Duodenal mucosa (tissue), 2 donors: ENCODE measurements at regions not wholly inside any gene's neighbourhood (a gene's known extent, or its start where the extent isn't known, plus 50 kb on each side); places are given as distances from the start of the nearest gene placed in this dataset.

Experiments used
- H3K27ac ChIP-seq: one replicate; pipeline ENCODE4 v1.7.0; 2013; ENCODE audit warnings: low read depth, low read length
- H3K27me3 ChIP-seq, 2 donors: one replicate each; pipeline ENCODE4 v1.7.0; 2013; ENCODE audit warnings: low read length in 2 of 2, control low read depth in 1 of 2; ENCODE audit not compliant: insufficient read depth in 2 of 2, control insufficient read depth in 1 of 2
- H3K36me3 ChIP-seq, 2 donors: one replicate each; pipeline ENCODE4 v1.7.0; 2013; ENCODE audit warnings: low read length in 2 of 2, control low read depth in 1 of 2; ENCODE audit not compliant: insufficient read depth in 2 of 2, control insufficient read depth in 1 of 2
- H3K4me1 ChIP-seq, 2 donors: one replicate each; pipeline ENCODE4 v1.7.0; 2013; ENCODE audit warnings: low read length in 2 of 2, control low read depth in 1 of 2; ENCODE audit not compliant: insufficient read depth in 2 of 2, control insufficient read depth in 1 of 2
- H3K4me3 ChIP-seq, 2 donors: one replicate each; pipeline ENCODE4 v1.7.0; 2013; ENCODE audit warnings: low read length in 2 of 2, low read depth in 1 of 2
- H3K9ac ChIP-seq, 2 donors: one replicate each; pipeline ENCODE4 v1.7.0; 2013; ENCODE audit warnings: low read length in 2 of 2, low read depth in 1 of 2
- H3K9me3 ChIP-seq, 2 donors: one replicate each; pipeline ENCODE4 v1.7.0; 2013; ENCODE audit warnings: low read length in 2 of 2, control low read depth in 1 of 2; ENCODE audit not compliant: control insufficient read depth in 1 of 2

- Histone ChIP-seq H3K4me3 (no peak overlapping the region), H3K9ac (no peak overlapping the region), H3K36me3 (no peaks in the 10 kb centered on the region), H3K27ac (no peak overlapping the region), H3K9me3 (peaks cover 5 to 8% of the 10 kb centered on the region in 2 donors), H3K4me1 (no peaks in the 10 kb centered on the region), H3K27me3 (no peaks in the 10 kb centered on the region)
Measured at GRCh38 chr12:124144531-124145194, 150.2 kb upstream of the RFLNA start.

- Histone ChIP-seq H3K27ac (no peak overlapping the region), H3K36me3 (no peaks in the 10 kb centered on the region), H3K9me3 (peaks cover 5 to 6% of the 10 kb centered on the region in 2 donors), H3K4me3 (no peak overlapping the region), H3K9ac (no peak overlapping the region), H3K27me3 (no peaks in the 10 kb centered on the region), H3K4me1 (no peaks in the 10 kb centered on the region)
Measured at GRCh38 chr12:124147027-124147426, 147.9 kb upstream of the RFLNA start.

DNA sequence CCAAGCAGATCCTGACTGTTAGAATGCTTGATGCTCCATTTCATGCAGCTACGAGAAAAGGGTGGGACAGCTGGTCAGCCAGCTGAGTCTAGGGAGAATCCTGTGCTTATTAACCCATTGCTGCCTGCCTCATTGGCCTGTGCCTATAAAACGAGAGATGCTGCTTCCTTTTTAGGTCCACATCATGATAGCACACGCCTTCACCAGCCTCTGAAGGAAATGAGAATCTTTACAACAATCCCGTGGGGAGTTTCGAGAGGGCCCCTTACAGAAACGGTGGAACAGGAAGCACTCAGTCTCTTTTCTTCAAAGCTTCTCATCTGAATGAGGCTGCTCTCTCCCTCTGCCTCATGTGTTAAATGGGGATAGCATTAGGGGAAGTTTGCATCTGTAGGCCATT is 147.3 kb upstream of the RFLNA start:
- no peak overlapping the region for H3K4me3 ChIP-seq
- no peak overlapping the region for H3K9ac ChIP-seq
- H3K36me3 ChIP-seq, result no peaks in the 10 kb centered on the region
- peaks cover under 1 to 4% of the 10 kb centered on the region in 2 donors for H3K9me3 ChIP-seq
- no peaks in the 10 kb centered on the region for H3K27me3 ChIP-seq
- H3K27ac ChIP-seq, result no peak overlapping the region
- H3K4me1 ChIP-seq, result no peaks in the 10 kb centered on the region

GRCh38 chr12:124148481-124149273 is 146.2 kb upstream of the RFLNA start:
- no peak overlapping the region for H3K4me3 ChIP-seq
- no peaks in the 10 kb centered on the region for H3K9me3 ChIP-seq
- H3K36me3 ChIP-seq, result no peaks in the 10 kb centered on the region
- no peak overlapping the region for H3K27ac ChIP-seq
- no peaks in the 10 kb centered on the region for H3K4me1 ChIP-seq
- H3K9ac ChIP-seq, result no peak overlapping the region
- H3K27me3 ChIP-seq, result no peaks in the 10 kb centered on the region

DNA sequence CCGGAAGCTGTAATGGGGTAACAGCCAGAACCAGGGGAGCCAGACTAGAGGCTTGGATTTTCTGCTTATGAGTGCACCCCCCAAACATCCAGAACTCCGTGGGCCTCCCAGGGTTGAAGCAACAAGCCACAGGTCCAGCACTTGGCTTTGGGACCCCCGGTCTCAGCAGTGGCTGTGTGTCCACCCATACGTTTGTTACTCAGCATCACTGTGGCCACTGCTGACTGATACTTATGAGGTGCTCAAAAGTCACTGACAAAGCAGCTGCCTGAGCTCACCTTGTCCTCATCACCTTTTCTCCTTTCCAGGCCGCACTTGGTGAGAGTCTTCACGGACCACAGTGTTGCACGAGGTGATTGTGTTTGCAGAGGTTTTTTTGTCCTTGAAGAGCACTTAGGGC is 145.6 kb upstream of the RFLNA start:
- no peaks in the 10 kb centered on the region for H3K36me3 ChIP-seq
- no peak overlapping the region for H3K4me3 ChIP-seq
- H3K9ac ChIP-seq, result no peak overlapping the region
- H3K9me3 ChIP-seq, result no peaks in the 10 kb centered on the region
- H3K27me3 ChIP-seq, result no peaks in the 10 kb centered on the region
- no peak overlapping the region for H3K27ac ChIP-seq
- no peaks in the 10 kb centered on the region for H3K4me1 ChIP-seq

GRCh38 chr12:124150168-124150567 is 144.7 kb upstream of the RFLNA start:
- no peaks in the 10 kb centered on the region for H3K4me1 ChIP-seq
- no peak overlapping the region for H3K9ac ChIP-seq
- no peak overlapping the region for H3K27ac ChIP-seq
- H3K36me3 ChIP-seq, result no peaks in the 10 kb centered on the region
- H3K4me3 ChIP-seq, result no peak overlapping the region
- H3K27me3 ChIP-seq, result no peaks in the 10 kb centered on the region
- H3K9me3 ChIP-seq, result no peaks in the 10 kb centered on the region

- no peaks in the 10 kb centered on the region for H3K9me3 ChIP-seq
- H3K4me3 ChIP-seq, result no peak overlapping the region
- H3K27me3 ChIP-seq, result no peaks in the 10 kb centered on the region
- H3K9ac ChIP-seq, result no peak overlapping the region
- no peaks in the 10 kb centered on the region for H3K36me3 ChIP-seq
- H3K27ac ChIP-seq, result no peak overlapping the region
- no peaks in the 10 kb centered on the region for H3K4me1 ChIP-seq
Measured at GRCh38 chr12:124151583-124151982, 143.3 kb upstream of the RFLNA start.

- H3K9me3 ChIP-seq, result no peaks in the 10 kb centered on the region
- H3K27ac ChIP-seq, result no peak overlapping the region
- H3K9ac ChIP-seq, result no peak overlapping the region
- H3K27me3 ChIP-seq, result no peaks in the 10 kb centered on the region
- no peaks in the 10 kb centered on the region for H3K36me3 ChIP-seq
- no peaks in the 10 kb centered on the region for H3K4me1 ChIP-seq
- H3K4me3 ChIP-seq, result no peak overlapping the region
Measured at GRCh38 chr12:124152731-124153130, 142.2 kb upstream of the RFLNA start.

DNA sequence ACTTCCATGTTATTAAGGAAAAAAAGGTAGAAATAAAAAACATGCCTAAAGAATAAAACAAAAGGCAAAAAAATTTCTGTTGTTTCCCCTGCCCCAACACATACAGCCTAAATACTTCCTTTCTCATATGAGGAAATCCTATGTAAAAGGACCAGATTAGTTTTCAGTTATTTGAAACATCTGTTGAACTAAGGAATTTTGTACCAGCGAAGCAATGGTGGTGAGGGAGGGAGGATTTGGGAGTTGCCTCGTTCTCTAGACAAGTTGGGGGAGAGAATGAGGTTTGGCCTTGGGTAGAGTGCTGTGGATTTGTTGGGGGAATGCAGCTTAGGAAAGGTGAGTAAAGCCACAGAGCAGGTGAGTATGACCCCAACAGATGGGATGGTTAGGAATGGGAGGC is 141.5 kb upstream of the RFLNA start:
- Histone ChIP-seq H3K27me3 (no peaks in the 10 kb centered on the region), H3K4me3 (no peak overlapping the region), H3K4me1 (no peaks in the 10 kb centered on the region), H3K36me3 (no peaks in the 10 kb centered on the region), H3K27ac (no peak overlapping the region), H3K9me3 (no peaks in the 10 kb centered on the region), H3K9ac (no peak overlapping the region)

DNA sequence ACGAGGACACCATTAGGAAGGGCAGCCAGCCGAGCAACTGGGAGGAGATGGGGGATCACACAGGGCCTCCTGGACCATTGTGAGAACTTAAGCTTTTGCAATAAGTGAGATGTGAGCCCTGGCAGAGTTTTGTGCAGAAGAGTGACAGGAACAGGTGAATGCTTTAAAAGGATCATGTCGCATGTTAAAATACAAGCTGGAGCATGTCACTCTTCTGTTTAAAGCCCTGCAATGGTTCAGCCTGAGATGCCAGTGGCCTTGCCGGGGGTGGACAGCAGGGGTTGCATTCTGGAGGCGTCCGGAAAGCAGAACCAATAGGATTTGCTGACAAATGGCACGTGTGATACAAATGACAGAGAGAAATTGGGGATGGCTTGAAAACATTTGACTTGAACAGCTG is 137.5 kb upstream of the RFLNA start:
- H3K27ac ChIP-seq, result no peak overlapping the region
- H3K9ac ChIP-seq, result no peak overlapping the region
- H3K4me1 ChIP-seq, result peaks cover 0 to 5% of the 10 kb centered on the region in 2 donors
- no peaks in the 10 kb centered on the region for H3K27me3 ChIP-seq
- no peaks in the 10 kb centered on the region for H3K36me3 ChIP-seq
- no peaks in the 10 kb centered on the region for H3K9me3 ChIP-seq
- H3K4me3 ChIP-seq, result no peak overlapping the region
